LoVo (cell line): ENCODE measurements at regions not wholly inside any gene's neighbourhood (a gene's known extent, or its start where the extent isn't known, plus 50 kb on each side); places are given as distances from the start of the nearest gene placed in this dataset.
"Not testable (repeated sequence)": the region's sequence is repeated elsewhere in the genome, so short reads cannot be mapped to it uniquely, and the experiment has no call there.

Source experiments
- DNase-seq: peaks from one replicate; pipeline ENCODE4 v3.0.0-alpha.2; 2016; ENCODE audit warnings: low spot score

GRCh38 chr3:11739706-11740105 lies 96.0 kb upstream of the VGLL4 start:
- DNase-seq: no peak

GRCh38 chr3:11739123-11739522 lies 95.4 kb upstream of the VGLL4 start:
- no peak for DNase-seq

- no peak for DNase-seq
Observed at GRCh38 chr3:11737742-11738141, 94.0 kb upstream of the VGLL4 start.

- DNase-seq: no peak
Observed at GRCh38 chr3:11736136-11736833, 92.6 kb upstream of the VGLL4 start.

- no peak for DNase-seq
Observed at GRCh38 chr3:11735638-11736037, 91.9 kb upstream of the VGLL4 start.

- DNase-seq: not testable (repeated sequence)
Observed at GRCh38 chr3:11735111-11735510, 91.4 kb upstream of the VGLL4 start.

- DNase-seq: no peak
Observed at GRCh38 chr3:11733914-11734313, 90.2 kb upstream of the VGLL4 start.

GRCh38 chr3:11727207-11727606 lies 83.5 kb upstream of the VGLL4 start:
- no peak for DNase-seq

- DNase-seq: no peak
Observed at GRCh38 chr3:11726146-11726545, 82.4 kb upstream of the VGLL4 start.

GRCh38 chr3:11725340-11725641 lies 81.6 kb upstream of the VGLL4 start:
- DNase-seq: not testable (repeated sequence)

- DNase-seq: no peak
Observed at GRCh38 chr3:11724615-11725339, 81.1 kb upstream of the VGLL4 start.

- no peak for DNase-seq
Observed at GRCh38 chr3:11721479-11721878, 77.8 kb upstream of the VGLL4 start.

- DNase-seq: peak; percentile 6
Observed at GRCh38 chr3:11720917-11721411, 77.2 kb upstream of the VGLL4 start.

GRCh38 chr3:11720304-11720898 lies 76.7 kb upstream of the VGLL4 start:
- peak; percentile 84 for DNase-seq

- peak; percentile 94 for DNase-seq
Observed at GRCh38 chr3:11719406-11720303, 75.9 kb upstream of the VGLL4 start.

GRCh38 chr3:11718637-11719405 lies 75.1 kb upstream of the VGLL4 start:
- peak; percentile 18 for DNase-seq

GRCh38 chr3:11717768-11718636 lies 74.3 kb upstream of the VGLL4 start:
- DNase-seq: peak; percentile 5

GRCh38 chr3:11717301-11717700 lies 73.6 kb upstream of the VGLL4 start:
- no peak for DNase-seq

GRCh38 chr3:11716573-11717290 lies 73.0 kb upstream of the VGLL4 start:
- no peak for DNase-seq

GRCh38 chr3:11713171-11713570 lies 69.5 kb upstream of the VGLL4 start:
- no peak for DNase-seq
